Breast epithelium (tissue), 4 donors: ENCODE measurements at regions not wholly inside any gene's neighbourhood (a gene's known extent, or its start where the extent isn't known, plus 50 kb on each side); places are given as distances from the start of the nearest gene placed in this dataset.
"Not testable (repeated sequence)": the region's sequence is repeated elsewhere in the genome, so short reads cannot be mapped to it uniquely, and the experiment has no call there.

Experiments
- DNase-seq, 2 donors: peaks; one replicate each; pipeline ENCODE4 v3.0.0-alpha.2; 2019; ENCODE audit warnings: low spot score in 2 of 2
- H3K27ac ChIP-seq, 2 donors: fragments of 200-600 bp; sonication (generic) in 1 of 2; one replicate each; pipeline ENCODE4 v1.5.1; 2016 to 2019; ENCODE audit warnings: mild to moderate bottlenecking in 1 of 2
- H3K27me3 ChIP-seq, 2 donors: fragments of 200-600 bp; sonication (generic) in 1 of 2; one replicate each; pipeline versions ENCODE4 v1.5.1 to v1.6.0; 2017 to 2019; ENCODE audit warnings: control low read depth in 1 of 2, mild to moderate bottlenecking in 1 of 2
- H3K36me3 ChIP-seq: fragments of 200-600 bp; one replicate; pipeline ENCODE4 v1.5.1; 2019
- H3K4me1 ChIP-seq, 2 donors: fragments of 200-600 bp; sonication (generic); one replicate each; pipeline ENCODE4 v1.5.1; 2016 to 2019; ENCODE audit warnings: control low read depth in 1 of 2
- H3K4me3 ChIP-seq, 3 donors: fragments of 200-600 bp; sonication (generic); 1 replicate in 2 of 3; 2 replicates in 1 of 3; pipeline ENCODE4 v1.5.1; 2016 to 2019; ENCODE audit warnings: mild to moderate bottlenecking in 3 of 3, moderate library complexity in 2 of 3
- H3K9me3 ChIP-seq, 2 donors: fragments of 200-600 bp; sonication (generic) in 1 of 2; one replicate each; pipeline ENCODE4 v1.5.1; 2016 to 2019; ENCODE audit warnings: control low read depth in 1 of 2
- POLR2A ChIP-seq: fragments of 450-650 bp; IDR thresholded peaks from one replicate; pipeline ENCODE4 v1.6.1; 2016; ENCODE audit warnings: antibody characterized with exemption, mild to moderate bottlenecking, moderate library complexity
- POLR2AphosphoS5 ChIP-seq, 3 donors: sonication (generic); formaldehyde crosslinking; IDR thresholded peaks; one replicate each; pipeline ENCODE4 v1.6.1; 2017; ENCODE audit warnings: antibody characterized with exemption in 3 of 3
- intact Hi-C: fragments of 100-400 bp; cut with DNase I; formaldehyde crosslinking; loops from one replicate; pipeline ENCODE4 v1.15.1; 2023; ENCODE audit warnings: low total_unique reads
- TF ChIP-seq, protein P1 (sequence below), 3 donors: fragments of 450-650 bp; IDR thresholded peaks; one replicate each; pipeline ENCODE4 v1.5.1; 2016 to 2017; ENCODE audit warnings: antibody characterized with exemption in 3 of 3, mild to moderate bottlenecking in 3 of 3, moderate library complexity in 3 of 3

GRCh38 chr3:164737174-164737573 lies 341.1 kb downstream of the SI start:
- no peaks in the 10 kb centered on the region for H3K9me3 ChIP-seq
- no peak overlapping the region for H3K4me3 ChIP-seq
- intact Hi-C loops, result no loop called here
- H3K36me3 ChIP-seq, result no peaks in the 10 kb centered on the region
- no peaks in the 10 kb centered on the region for H3K4me1 ChIP-seq
- no peak for DNase-seq
- no peaks in the 10 kb centered on the region for H3K27me3 ChIP-seq
- TF ChIP-seq, protein P1, sequence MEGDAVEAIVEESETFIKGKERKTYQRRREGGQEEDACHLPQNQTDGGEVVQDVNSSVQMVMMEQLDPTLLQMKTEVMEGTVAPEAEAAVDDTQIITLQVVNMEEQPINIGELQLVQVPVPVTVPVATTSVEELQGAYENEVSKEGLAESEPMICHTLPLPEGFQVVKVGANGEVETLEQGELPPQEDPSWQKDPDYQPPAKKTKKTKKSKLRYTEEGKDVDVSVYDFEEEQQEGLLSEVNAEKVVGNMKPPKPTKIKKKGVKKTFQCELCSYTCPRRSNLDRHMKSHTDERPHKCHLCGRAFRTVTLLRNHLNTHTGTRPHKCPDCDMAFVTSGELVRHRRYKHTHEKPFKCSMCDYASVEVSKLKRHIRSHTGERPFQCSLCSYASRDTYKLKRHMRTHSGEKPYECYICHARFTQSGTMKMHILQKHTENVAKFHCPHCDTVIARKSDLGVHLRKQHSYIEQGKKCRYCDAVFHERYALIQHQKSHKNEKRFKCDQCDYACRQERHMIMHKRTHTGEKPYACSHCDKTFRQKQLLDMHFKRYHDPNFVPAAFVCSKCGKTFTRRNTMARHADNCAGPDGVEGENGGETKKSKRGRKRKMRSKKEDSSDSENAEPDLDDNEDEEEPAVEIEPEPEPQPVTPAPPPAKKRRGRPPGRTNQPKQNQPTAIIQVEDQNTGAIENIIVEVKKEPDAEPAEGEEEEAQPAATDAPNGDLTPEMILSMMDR (IDR thresholded peaks at IDR 0.05), result no peak
- TF ChIP-seq POLR2A (no peak), POLR2AphosphoS5 (IDR thresholded peaks at IDR 0.05) (no peak)
- no peak overlapping the region for H3K27ac ChIP-seq

DNA sequence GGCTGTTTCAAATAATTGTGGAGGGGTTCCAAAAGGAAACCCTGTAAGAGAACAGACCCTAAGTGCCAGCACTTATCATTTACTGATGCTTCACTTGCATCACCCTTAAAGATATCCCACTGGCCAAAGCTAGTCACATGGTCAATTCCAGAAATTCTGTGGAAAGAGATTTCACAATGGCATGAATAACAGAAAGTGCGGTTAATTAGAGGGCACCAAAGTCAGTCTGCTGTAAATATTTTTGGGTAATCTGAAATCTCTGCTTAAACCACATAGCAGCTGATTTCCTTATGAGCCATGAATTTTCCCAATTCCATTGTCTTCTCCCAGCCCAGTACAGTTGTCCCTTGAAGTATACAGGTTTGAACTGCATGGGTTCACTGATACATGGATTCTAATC lies 346.1 kb downstream of the SI start:
- TF ChIP-seq, protein P1 (IDR thresholded peaks at IDR 0.05), result no peak
- TF ChIP-seq POLR2AphosphoS5 (IDR thresholded peaks at IDR 0.05) (no peak), POLR2A (no peak)
- no peak for DNase-seq
- H3K36me3 ChIP-seq, result no peaks in the 10 kb centered on the region
- H3K4me3 ChIP-seq, result no peak overlapping the region
- H3K9me3 ChIP-seq, result no peaks in the 10 kb centered on the region
- intact Hi-C loops, result no loop called here
- H3K27me3 ChIP-seq, result no peaks in the 10 kb centered on the region
- H3K27ac ChIP-seq, result no peak overlapping the region
- no peaks in the 10 kb centered on the region for H3K4me1 ChIP-seq

DNA sequence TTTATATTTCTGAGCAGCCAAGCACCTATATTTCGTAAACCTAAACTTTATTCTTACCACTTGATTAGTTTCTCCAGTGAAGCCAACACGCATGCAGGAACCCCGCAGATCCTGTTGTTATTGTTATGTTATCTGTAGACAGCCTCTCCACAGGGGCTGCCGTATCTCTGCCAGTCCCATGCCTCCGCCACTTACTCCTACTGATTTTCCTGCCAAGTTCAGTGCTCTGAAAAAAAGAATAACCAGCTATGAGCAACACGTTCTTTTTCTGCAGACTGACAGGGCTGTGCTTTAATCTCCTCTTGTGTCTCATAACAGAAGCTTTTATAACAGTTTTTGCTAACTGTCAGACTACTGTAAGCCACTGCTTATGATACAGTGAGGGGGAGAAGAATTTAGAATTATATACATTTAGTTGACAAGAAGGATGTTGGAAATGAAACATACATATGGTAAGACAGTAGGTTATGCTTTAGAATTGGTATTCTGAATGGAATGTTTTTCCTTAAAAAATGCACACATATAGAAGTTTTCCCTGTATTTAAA lies 347.4 kb downstream of the SI start:
- Histone ChIP-seq H3K27me3 (no peaks in the 10 kb centered on the region), H3K9me3 (no peaks in the 10 kb centered on the region), H3K27ac (no peak overlapping the region), H3K4me1 (no peaks in the 10 kb centered on the region), H3K36me3 (no peaks in the 10 kb centered on the region), H3K4me3 (no peak overlapping the region)
- no peak for TF ChIP-seq POLR2A
- no peak for TF ChIP-seq POLR2AphosphoS5 (IDR thresholded peaks at IDR 0.05)
- TF ChIP-seq, protein P1 (IDR thresholded peaks at IDR 0.05), result no peak
- intact Hi-C loops, result no loop called here
- DNase-seq, result no peak

- Histone ChIP-seq H3K9me3 (no peaks in the 10 kb centered on the region), H3K27ac (no peak overlapping the region), H3K4me1 (no peaks in the 10 kb centered on the region), H3K27me3 (no peaks in the 10 kb centered on the region), H3K36me3 (no peaks in the 10 kb centered on the region), H3K4me3 (no peak overlapping the region)
- intact Hi-C loops, result no loop called here
- DNase-seq, result no peak
- TF ChIP-seq POLR2A, result no peak
- TF ChIP-seq, protein P1 (IDR thresholded peaks at IDR 0.05), result no peak
Measured at GRCh38 chr3:164723396-164723795, 354.9 kb downstream of the SI start.

- H3K9me3 ChIP-seq, DNase-seq, intact Hi-C loops, H3K4me3 ChIP-seq, H3K27ac ChIP-seq, H3K36me3 ChIP-seq, H3K4me1 ChIP-seq, H3K27me3 ChIP-seq: not testable (repeated sequence)
Measured at GRCh38 chr3:164702808-164703207, 375.5 kb downstream of the SI start.

GRCh38 chr3:164687902-164688301 lies 390.4 kb downstream of the SI start:
- intact Hi-C loops, result no loop called here
- H3K27me3 ChIP-seq, result no peaks in the 10 kb centered on the region
- no peaks in the 10 kb centered on the region for H3K4me1 ChIP-seq
- H3K36me3 ChIP-seq, result no peaks in the 10 kb centered on the region
- H3K27ac ChIP-seq, result no peak overlapping the region
- no peak for DNase-seq
- no peaks in the 10 kb centered on the region for H3K9me3 ChIP-seq
- TF ChIP-seq, protein P1 (IDR thresholded peaks at IDR 0.05), result no peak
- TF ChIP-seq POLR2A (no peak), POLR2AphosphoS5 (IDR thresholded peaks at IDR 0.05) (no peak)
- H3K4me3 ChIP-seq, result no peak overlapping the region
